ENCODE measurements at regions not wholly inside any gene's neighbourhood (a gene's known extent, or its start where the extent isn't known, plus 50 kb on each side); places are given as distances from the start of the nearest gene placed in this dataset.
"Not testable (repeated sequence)": the region's sequence is repeated elsewhere in the genome, so short reads cannot be mapped to it uniquely, and the experiment has no call there.

DNA sequence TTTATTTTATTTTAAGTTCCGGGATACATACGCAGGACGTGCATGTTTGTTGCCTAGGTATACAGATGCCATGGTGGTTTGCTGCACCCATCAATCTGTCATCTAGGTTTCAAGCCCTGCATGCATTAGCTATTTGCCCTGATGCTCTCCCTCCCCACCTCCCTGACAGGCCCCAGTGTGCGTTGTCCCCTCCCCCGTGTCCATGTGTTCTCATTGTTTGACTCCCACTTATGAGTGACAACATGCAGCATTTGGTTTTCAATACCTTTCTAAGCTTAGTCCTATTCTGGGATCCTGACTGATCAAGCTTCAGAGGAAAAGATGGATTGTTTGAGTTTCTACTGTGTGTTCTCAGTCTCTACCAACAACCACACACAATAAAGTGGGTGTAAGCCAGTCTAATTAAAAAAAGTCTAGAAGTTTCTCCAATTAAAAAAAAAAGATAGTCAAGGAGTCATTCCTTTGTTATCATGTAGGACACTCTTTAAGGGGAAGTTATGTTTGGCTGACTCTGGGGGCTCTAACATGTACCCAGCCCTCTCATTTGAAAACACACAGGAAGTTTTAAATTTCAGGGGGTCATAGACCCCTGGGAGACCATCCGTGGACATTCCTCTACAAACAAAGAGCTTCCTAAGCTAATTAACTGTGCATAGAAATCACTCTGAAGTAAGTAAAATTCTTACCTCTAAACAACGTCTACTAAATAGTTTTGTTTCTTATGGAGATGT lies 66.3 kb upstream of the ADAMTS18 start:
- no peaks in the 10 kb centered on the region for H3K36me3 ChIP-seq (ENCODE audit: control insufficient read depth, insufficient read depth, low read length)
- H3K4me3 ChIP-seq (ENCODE audit: low read depth, low read length): no peak overlapping the region
- no peaks in the 10 kb centered on the region for H3K27me3 ChIP-seq (ENCODE audit: control insufficient read depth, insufficient read depth, low read length)
- FAIRE-seq: no peak
- TF ChIP-seq, protein P1, sequence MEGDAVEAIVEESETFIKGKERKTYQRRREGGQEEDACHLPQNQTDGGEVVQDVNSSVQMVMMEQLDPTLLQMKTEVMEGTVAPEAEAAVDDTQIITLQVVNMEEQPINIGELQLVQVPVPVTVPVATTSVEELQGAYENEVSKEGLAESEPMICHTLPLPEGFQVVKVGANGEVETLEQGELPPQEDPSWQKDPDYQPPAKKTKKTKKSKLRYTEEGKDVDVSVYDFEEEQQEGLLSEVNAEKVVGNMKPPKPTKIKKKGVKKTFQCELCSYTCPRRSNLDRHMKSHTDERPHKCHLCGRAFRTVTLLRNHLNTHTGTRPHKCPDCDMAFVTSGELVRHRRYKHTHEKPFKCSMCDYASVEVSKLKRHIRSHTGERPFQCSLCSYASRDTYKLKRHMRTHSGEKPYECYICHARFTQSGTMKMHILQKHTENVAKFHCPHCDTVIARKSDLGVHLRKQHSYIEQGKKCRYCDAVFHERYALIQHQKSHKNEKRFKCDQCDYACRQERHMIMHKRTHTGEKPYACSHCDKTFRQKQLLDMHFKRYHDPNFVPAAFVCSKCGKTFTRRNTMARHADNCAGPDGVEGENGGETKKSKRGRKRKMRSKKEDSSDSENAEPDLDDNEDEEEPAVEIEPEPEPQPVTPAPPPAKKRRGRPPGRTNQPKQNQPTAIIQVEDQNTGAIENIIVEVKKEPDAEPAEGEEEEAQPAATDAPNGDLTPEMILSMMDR (IDR thresholded peaks at IDR 0.05; ENCODE audit: insufficient read depth, low read length, severe bottlenecking): no peak
- DNase-seq (ENCODE audit: low read depth): no peak

DNA sequence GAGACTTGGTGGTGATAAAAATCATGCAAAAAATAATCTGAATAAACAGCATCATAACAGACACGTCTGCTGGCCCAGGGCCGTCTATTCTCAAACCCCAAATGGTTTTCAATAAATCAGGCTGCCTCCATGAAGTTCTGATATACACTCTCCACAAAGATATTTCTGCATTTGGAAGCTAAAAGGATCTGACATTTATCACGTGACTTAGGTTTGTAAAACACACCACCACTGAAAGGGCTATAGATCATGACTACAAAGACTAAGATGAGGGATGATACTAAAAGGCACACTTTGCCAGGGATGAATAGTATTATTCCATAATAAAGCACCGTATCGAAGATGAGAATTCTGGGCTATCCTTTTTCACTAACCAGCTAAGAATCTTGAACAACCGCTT lies 67.6 kb upstream of the ADAMTS18 start:
- DNase-seq (ENCODE audit: low read depth) (no peak), FAIRE-seq (no peak)
- TF ChIP-seq, protein P1 (IDR thresholded peaks at IDR 0.05; ENCODE audit: insufficient read depth, low read length, severe bottlenecking): no peak
- Histone ChIP-seq H3K4me3 (ENCODE audit: low read depth, low read length) (no peak overlapping the region), H3K36me3 (ENCODE audit: control insufficient read depth, insufficient read depth, low read length) (no peaks in the 10 kb centered on the region), H3K27me3 (ENCODE audit: control insufficient read depth, insufficient read depth, low read length) (no peaks in the 10 kb centered on the region)

DNA sequence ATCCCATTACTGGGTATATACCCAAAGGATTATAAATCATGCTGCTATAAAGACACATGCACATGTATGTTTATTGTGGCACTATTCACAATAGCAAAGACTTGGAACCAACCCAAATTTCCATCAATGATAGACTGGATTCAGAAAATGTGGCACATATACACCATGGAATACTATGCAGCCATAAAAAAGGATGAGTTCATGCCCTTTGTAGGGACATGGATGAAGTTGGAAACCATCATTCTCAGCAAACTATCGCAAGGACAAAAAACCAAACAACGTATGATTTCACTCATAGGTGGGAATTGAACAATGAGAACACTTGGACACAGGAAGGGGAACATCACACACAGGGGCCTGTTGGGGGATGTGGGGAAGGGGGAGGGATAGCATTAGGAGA lies 71.7 kb upstream of the ADAMTS18 start:
- DNase-seq (ENCODE audit: low read depth); H3K27me3 ChIP-seq (ENCODE audit: control insufficient read depth, insufficient read depth, low read length); FAIRE-seq; H3K4me3 ChIP-seq (ENCODE audit: low read depth, low read length); H3K36me3 ChIP-seq (ENCODE audit: control insufficient read depth, insufficient read depth, low read length): not testable (repeated sequence)

DNA sequence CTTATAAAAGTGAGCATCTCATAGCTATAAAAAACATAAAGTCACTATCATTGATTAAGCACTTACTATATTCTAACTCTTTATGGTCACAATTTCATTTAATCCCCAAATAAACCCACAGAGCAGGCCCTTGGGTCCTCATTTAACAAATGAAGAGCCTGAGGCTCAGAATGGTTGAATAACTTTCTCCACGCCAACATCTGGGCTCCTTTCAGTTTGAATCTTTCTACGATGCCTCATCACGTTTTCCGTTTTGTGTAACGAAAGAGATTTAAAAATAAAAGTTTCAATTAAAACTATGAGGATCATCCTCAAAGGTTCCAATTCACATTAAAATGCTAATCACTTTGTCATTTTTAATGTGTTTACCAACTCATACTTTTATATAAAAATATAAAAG lies 74.2 kb upstream of the ADAMTS18 start:
- DNase-seq (ENCODE audit: low read depth) (no peak), FAIRE-seq (no peak)
- Histone ChIP-seq H3K36me3 (ENCODE audit: control insufficient read depth, insufficient read depth, low read length) (no peaks in the 10 kb centered on the region), H3K4me3 (ENCODE audit: low read depth, low read length) (no peak overlapping the region), H3K27me3 (ENCODE audit: control insufficient read depth, insufficient read depth, low read length) (no peaks in the 10 kb centered on the region)
- TF ChIP-seq, protein P1 (IDR thresholded peaks at IDR 0.05; ENCODE audit: insufficient read depth, low read length, severe bottlenecking): no peak

DNA sequence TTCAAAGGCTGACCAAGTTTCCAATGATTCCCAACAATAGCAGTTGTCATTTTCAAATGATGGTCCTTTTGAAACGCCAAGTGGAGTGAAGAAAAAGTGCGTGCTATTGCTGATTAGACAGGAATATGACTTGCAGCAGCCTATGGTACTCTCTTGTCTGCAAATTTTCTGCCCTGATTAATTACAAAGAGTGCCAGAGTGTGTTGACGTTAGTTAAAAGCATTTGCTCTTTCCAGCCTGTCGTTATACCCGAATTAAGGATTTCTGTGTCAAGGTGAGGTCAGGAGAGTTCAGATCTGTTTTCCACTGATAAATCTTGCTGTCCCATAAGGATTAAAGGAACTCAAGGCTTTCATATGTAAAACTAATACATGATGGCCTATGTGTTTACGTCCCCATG lies 75.0 kb upstream of the ADAMTS18 start:
- Histone ChIP-seq H3K27me3 (ENCODE audit: control insufficient read depth, insufficient read depth, low read length) (no peaks in the 10 kb centered on the region), H3K4me3 (ENCODE audit: low read depth, low read length) (no peak overlapping the region), H3K36me3 (ENCODE audit: control insufficient read depth, insufficient read depth, low read length) (no peaks in the 10 kb centered on the region)
- DNase-seq (ENCODE audit: low read depth) (no peak), FAIRE-seq (no peak)
- TF ChIP-seq, protein P1 (IDR thresholded peaks at IDR 0.05; ENCODE audit: insufficient read depth, low read length, severe bottlenecking): no peak

DNA sequence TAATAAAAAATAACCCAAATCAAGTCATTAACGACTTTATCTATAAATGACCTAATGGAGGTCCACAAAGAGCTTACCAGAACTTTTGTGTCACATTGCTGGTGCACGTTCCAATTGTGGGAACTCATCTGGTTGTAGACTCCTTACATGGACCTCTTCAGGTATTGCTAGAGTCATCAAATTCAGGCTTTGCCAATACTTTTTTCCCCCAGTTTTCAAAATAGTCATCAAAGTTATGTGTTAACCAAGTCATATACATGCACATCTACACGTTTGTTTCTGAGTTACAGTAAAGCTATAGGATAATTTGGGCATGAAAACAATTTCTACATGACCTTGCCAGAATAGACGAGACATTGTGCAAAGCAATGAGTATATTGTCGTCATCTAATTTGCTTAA lies 76.2 kb upstream of the ADAMTS18 start:
- Histone ChIP-seq H3K36me3 (ENCODE audit: control insufficient read depth, insufficient read depth, low read length) (no peaks in the 10 kb centered on the region), H3K4me3 (ENCODE audit: low read depth, low read length) (no peak overlapping the region), H3K27me3 (ENCODE audit: control insufficient read depth, insufficient read depth, low read length) (no peaks in the 10 kb centered on the region)
- FAIRE-seq: no peak
- TF ChIP-seq, protein P1 (IDR thresholded peaks at IDR 0.05; ENCODE audit: insufficient read depth, low read length, severe bottlenecking): no peak
- DNase-seq (ENCODE audit: low read depth): no peak

Data from bronchial epithelial cell (primary cell).